CD4-positive, alpha-beta memory T cell (primary cell): ENCODE measurements at regions not wholly inside any gene's neighbourhood (a gene's known extent, or its start where the extent isn't known, plus 50 kb on each side); places are given as distances from the start of the nearest gene placed in this dataset.

Source experiments
- CTCF ChIA-PET: fragments of 350-600 bp; sonication (Branson Sonifier 250); formaldehyde crosslinking; loops from one replicate; lab custom pipeline; 2021; ENCODE audit warnings: inconsistent platforms; ENCODE audit not compliant: partially characterized antibody; lab: Charles Lee
- POLR2A ChIA-PET: fragments of 350-600 bp; sonication (Branson Sonifier 250); formaldehyde crosslinking; loops from one replicate; lab custom pipeline; 2021; ENCODE audit not compliant: partially characterized antibody; lab: Charles Lee
- DNase-seq, 5 donors: peaks; one replicate each; pipeline versions ENCODE4 v3.0.0 to v3.0.0-alpha.2; 2020 to 2022; ENCODE audit warnings: mixed read lengths in 1 of 5
- H3K27ac ChIP-seq: one replicate; pipeline ENCODE4 v1.7.0; 2013; ENCODE audit warnings: low read depth, low read length
- H3K27me3 ChIP-seq: 2 replicates; pipeline ENCODE4 v1.7.0; 2013; ENCODE audit warnings: mild to moderate bottlenecking, low read length, moderate library complexity; ENCODE audit not compliant: insufficient read depth
- H3K36me3 ChIP-seq: 2 replicates; pipeline ENCODE4 v1.7.0; 2013; ENCODE audit warnings: mild to moderate bottlenecking, low read length, moderate library complexity; ENCODE audit not compliant: insufficient read depth
- H3K4me1 ChIP-seq: 2 replicates; pipeline ENCODE4 v1.7.0; 2013; ENCODE audit warnings: mild to moderate bottlenecking, low read length, moderate library complexity; ENCODE audit not compliant: insufficient read depth
- H3K4me3 ChIP-seq, 2 donors: one replicate each; pipeline ENCODE4 v1.7.0; 2013; ENCODE audit warnings: low read length in 2 of 2, mild to moderate bottlenecking in 1 of 2
- H3K9me3 ChIP-seq, 2 donors: one replicate each; pipeline ENCODE4 v1.7.0; 2013; ENCODE audit warnings: low read length in 2 of 2, control low read depth in 1 of 2; ENCODE audit not compliant: control insufficient read depth in 1 of 2
- H3K27ac Mint-ChIP-seq, 7 donors: one replicate each; pipeline ENCODE4 v1.8.0; 2020 to 2021; ENCODE audit warnings: mixed read lengths in 7 of 7, mild to moderate bottlenecking in 6 of 7, inconsistent platforms in 3 of 7, moderate library complexity in 3 of 7
- H3K27me3 Mint-ChIP-seq, 2 donors: one replicate each; pipeline ENCODE4 v1.8.0; 2020 to 2021; ENCODE audit warnings: mixed read lengths in 2 of 2
- H3K36me3 Mint-ChIP-seq, 2 donors: one replicate each; pipeline ENCODE4 v1.8.0; 2020 to 2021; ENCODE audit warnings: mixed read lengths in 2 of 2, inconsistent platforms in 1 of 2, mild to moderate bottlenecking in 1 of 2
- H3K4me1 Mint-ChIP-seq, 4 donors: one replicate each; pipeline ENCODE4 v1.8.0; 2020 to 2021; ENCODE audit warnings: mixed read lengths in 4 of 4, mild to moderate bottlenecking in 1 of 4
- H3K4me3 Mint-ChIP-seq, 8 donors: one replicate each; pipeline ENCODE4 v1.8.0; 2020 to 2021; ENCODE audit warnings: mixed read lengths in 8 of 8, mild to moderate bottlenecking in 7 of 8, moderate library complexity in 6 of 8, inconsistent platforms in 3 of 8
- H3K9me3 Mint-ChIP-seq, 8 donors: one replicate each; pipeline ENCODE4 v1.8.0; 2020 to 2021; ENCODE audit warnings: mixed read lengths in 8 of 8, mild to moderate bottlenecking in 5 of 8, inconsistent platforms in 3 of 8, moderate library complexity in 1 of 8
- intact Hi-C: fragments of 100-400 bp; cut with micrococcal nuclease; formaldehyde crosslinking; loops from one replicate; pipeline ENCODE4 v1.15.1; 2023

DNA sequence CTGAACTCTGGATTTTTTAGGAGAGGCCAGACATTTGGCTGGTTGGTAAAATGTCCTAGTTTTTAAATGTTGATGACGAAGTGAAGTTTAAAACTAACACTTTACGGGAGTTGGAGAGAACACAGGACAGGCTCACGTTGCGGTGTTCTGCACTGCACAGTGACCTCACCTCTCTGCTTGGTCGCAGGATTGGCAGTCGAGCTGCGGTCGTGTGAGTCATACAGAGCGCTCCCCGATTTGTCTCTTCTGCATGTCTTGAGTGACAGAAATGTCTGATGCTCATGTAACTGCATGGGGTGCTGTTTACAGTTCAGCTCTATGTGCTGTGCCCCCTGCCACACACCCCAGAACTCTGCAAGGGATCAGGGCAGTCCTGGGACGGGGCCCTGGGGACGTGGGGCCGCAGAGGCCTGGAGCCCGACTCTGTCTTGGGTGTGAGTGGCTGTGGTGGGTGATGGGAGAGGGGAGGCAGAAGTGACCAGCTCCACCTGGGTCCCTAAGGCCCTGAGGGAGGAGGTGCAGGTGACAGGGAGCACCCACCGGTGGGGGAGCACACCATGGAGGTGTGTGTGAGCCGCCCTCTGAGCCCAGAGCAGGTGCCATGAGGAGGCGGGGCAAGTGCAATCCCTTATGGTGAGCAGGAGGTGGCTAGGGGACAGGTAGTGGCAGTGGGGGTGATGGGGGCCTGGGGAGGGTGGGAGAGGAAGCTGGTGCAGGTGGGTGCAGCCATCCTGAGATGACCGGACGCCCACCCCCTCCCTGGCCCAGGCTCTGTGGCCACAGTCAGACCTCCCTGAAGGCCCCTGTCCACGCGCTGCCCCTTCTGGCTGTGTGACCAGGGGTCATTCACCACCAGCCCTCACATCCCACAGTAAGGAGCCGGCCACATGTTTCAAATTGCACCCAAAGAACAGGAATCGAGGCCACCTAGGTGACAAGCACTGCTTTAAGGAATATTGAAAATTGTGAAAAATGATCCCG lies 77.9 kb upstream of the ADRA2C start:
- H3K9me3 Mint-ChIP-seq = peaks cover 0 to 5% (median 0%) of the 10 kb centered on the region in 8 donors
- no peak overlapping the region for H3K27ac ChIP-seq
- POLR2A ChIA-PET = no interaction called here
- H3K4me3 Mint-ChIP-seq = no peak overlapping the region
- no peaks in the 10 kb centered on the region for H3K36me3 Mint-ChIP-seq
- H3K4me3 ChIP-seq = no peak overlapping the region
- H3K9me3 ChIP-seq = no peaks in the 10 kb centered on the region
- H3K27me3 Mint-ChIP-seq = no peaks in the 10 kb centered on the region
- H3K27ac Mint-ChIP-seq = no peak overlapping the region
- H3K36me3 ChIP-seq = no peaks in the 10 kb centered on the region
- CTCF ChIA-PET = no interaction called here
- DNase-seq = no peak
- intact Hi-C loops = no loop called here
- no peaks in the 10 kb centered on the region for H3K27me3 ChIP-seq
- H3K4me1 ChIP-seq = no peaks in the 10 kb centered on the region
- H3K4me1 Mint-ChIP-seq = no peaks in the 10 kb centered on the region

- Mint-ChIP-seq H3K4me3 (no peak overlapping the region), H3K27me3 (no peaks in the 10 kb centered on the region), H3K36me3 (no peaks in the 10 kb centered on the region), H3K27ac (no peak overlapping the region), H3K9me3 (peaks cover 0 to 5% (median 0%) of the 10 kb centered on the region in 8 donors), H3K4me1 (no peaks in the 10 kb centered on the region)
- H3K4me3 ChIP-seq = no peak overlapping the region
- intact Hi-C loops = no loop called here
- no peaks in the 10 kb centered on the region for H3K9me3 ChIP-seq
- no peak for DNase-seq
- H3K27ac ChIP-seq = no peak overlapping the region
- ChIA-PET POLR2A (no interaction called here), CTCF (no interaction called here)
- H3K36me3 ChIP-seq = no peaks in the 10 kb centered on the region
- no peaks in the 10 kb centered on the region for H3K27me3 ChIP-seq
- no peaks in the 10 kb centered on the region for H3K4me1 ChIP-seq
Measured at GRCh38 chr4:3687538-3687937, 78.6 kb upstream of the ADRA2C start.

- POLR2A ChIA-PET = no interaction called here
- Mint-ChIP-seq H3K4me1 (no peaks in the 10 kb centered on the region), H3K4me3 (no peak overlapping the region), H3K9me3 (peaks cover 0 to 4% (median 0%) of the 10 kb centered on the region in 8 donors), H3K27me3 (no peaks in the 10 kb centered on the region), H3K36me3 (no peaks in the 10 kb centered on the region), H3K27ac (no peak overlapping the region)
- Histone ChIP-seq H3K4me3 (no peak overlapping the region), H3K4me1 (no peaks in the 10 kb centered on the region), H3K27ac (no peak overlapping the region), H3K36me3 (no peaks in the 10 kb centered on the region), H3K27me3 (no peaks in the 10 kb centered on the region), H3K9me3 (no peaks in the 10 kb centered on the region)
- intact Hi-C loops = no loop called here
- CTCF ChIA-PET = no interaction called here
- DNase-seq = no peak
Measured at GRCh38 chr4:3686753-3687152, 79.4 kb upstream of the ADRA2C start.

DNA sequence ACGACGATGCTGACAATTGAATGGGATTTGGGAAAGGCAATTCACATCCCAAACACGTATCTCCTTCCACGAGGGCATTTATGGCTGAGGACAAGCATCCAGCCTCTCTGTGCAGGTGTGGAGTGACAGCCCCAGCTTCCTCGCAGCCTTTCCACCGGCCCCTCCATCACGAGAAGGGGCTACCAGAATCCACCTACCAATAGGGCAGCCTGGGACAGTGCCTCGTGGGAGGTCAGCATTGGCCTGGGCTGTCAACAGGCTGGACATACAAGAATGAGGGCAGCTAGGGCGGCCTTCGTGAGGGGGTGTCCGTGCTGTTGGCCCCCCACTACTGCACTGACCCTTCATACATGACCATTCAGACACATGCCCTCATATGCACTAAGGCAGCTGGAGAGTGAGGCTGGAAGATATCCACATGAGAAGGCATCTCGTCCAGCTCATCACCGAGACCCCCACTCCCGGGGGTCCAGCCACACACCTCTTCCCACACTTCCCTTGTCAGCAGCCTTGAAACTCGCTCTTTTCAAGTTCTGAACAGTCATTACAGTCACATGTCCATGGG lies 81.0 kb upstream of the ADRA2C start:
- no peaks in the 10 kb centered on the region for H3K27me3 ChIP-seq
- ChIA-PET POLR2A (no interaction called here), CTCF (no interaction called here)
- H3K27ac ChIP-seq = no peak overlapping the region
- no peaks in the 10 kb centered on the region for H3K4me1 ChIP-seq
- no peaks in the 10 kb centered on the region for H3K36me3 ChIP-seq
- intact Hi-C loops = no loop called here
- no peaks in the 10 kb centered on the region for H3K9me3 ChIP-seq
- H3K36me3 Mint-ChIP-seq = no peaks in the 10 kb centered on the region
- no peak overlapping the region for H3K4me3 ChIP-seq
- no peak overlapping the region for H3K4me3 Mint-ChIP-seq
- no peak for DNase-seq
- H3K27me3 Mint-ChIP-seq = peaks cover 2 to 3% of the 10 kb centered on the region in 2 donors
- peaks cover 0 to 2% (median 0%) of the 10 kb centered on the region in 8 donors for H3K9me3 Mint-ChIP-seq
- H3K4me1 Mint-ChIP-seq = peaks cover 0 to 4% (median 0%) of the 10 kb centered on the region in 4 donors
- peak overlapping the region in 1 of 7 donors; percentile 23 for H3K27ac Mint-ChIP-seq

DNA sequence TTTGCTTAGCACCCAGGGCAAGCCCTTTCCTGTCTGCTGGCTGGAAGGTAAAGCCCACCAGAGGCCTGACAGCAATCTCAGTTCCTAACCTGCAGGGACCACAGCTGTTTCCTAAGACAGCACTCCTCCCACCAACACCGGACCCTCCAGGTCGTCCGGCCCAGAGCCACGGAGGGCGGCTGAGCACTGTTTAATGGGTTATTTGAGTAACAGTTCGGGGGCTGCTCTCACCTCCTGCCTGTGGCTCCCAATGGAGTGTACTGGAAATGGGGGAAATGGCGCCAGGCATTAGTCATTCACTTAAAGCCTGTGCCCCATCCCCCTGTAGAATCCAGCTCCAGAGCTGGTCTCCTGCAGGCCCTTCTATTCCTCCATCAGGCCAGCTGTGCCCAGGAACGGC lies 81.6 kb upstream of the ADRA2C start:
- no peak for DNase-seq
- H3K27ac Mint-ChIP-seq = no peak overlapping the region
- H3K36me3 ChIP-seq = no peaks in the 10 kb centered on the region
- H3K27ac ChIP-seq = no peak overlapping the region
- peaks cover 0 to 4% (median 0%) of the 10 kb centered on the region in 4 donors for H3K4me1 Mint-ChIP-seq
- no peaks in the 10 kb centered on the region for H3K36me3 Mint-ChIP-seq
- no peak overlapping the region for H3K4me3 ChIP-seq
- H3K4me3 Mint-ChIP-seq = no peak overlapping the region
- no peaks in the 10 kb centered on the region for H3K27me3 ChIP-seq
- intact Hi-C loops = no loop called here
- POLR2A ChIA-PET = no interaction called here
- peaks cover 0 to 2% (median 0%) of the 10 kb centered on the region in 8 donors for H3K9me3 Mint-ChIP-seq
- no peaks in the 10 kb centered on the region for H3K9me3 ChIP-seq
- no peaks in the 10 kb centered on the region for H3K4me1 ChIP-seq
- H3K27me3 Mint-ChIP-seq = peaks cover 2 to 3% of the 10 kb centered on the region in 2 donors
- CTCF ChIA-PET = no interaction called here

- ChIA-PET POLR2A (no interaction called here), CTCF (no interaction called here)
- peaks cover 2 to 3% of the 10 kb centered on the region in 2 donors for H3K27me3 Mint-ChIP-seq
- peaks cover 0 to 2% (median 0%) of the 10 kb centered on the region in 8 donors for H3K9me3 Mint-ChIP-seq
- H3K36me3 Mint-ChIP-seq = no peaks in the 10 kb centered on the region
- Histone ChIP-seq H3K27me3 (no peaks in the 10 kb centered on the region), H3K4me1 (no peaks in the 10 kb centered on the region), H3K4me3 (no peak overlapping the region), H3K27ac (no peak overlapping the region), H3K9me3 (no peaks in the 10 kb centered on the region), H3K36me3 (no peaks in the 10 kb centered on the region)
- DNase-seq = no peak
- H3K4me3 Mint-ChIP-seq = no peak overlapping the region
- H3K27ac Mint-ChIP-seq = no peak overlapping the region
- H3K4me1 Mint-ChIP-seq = peaks cover 0 to 4% (median 0%) of the 10 kb centered on the region in 4 donors
- intact Hi-C loops = no loop called here
Measured at GRCh38 chr4:3683744-3684421, 82.3 kb upstream of the ADRA2C start.

DNA sequence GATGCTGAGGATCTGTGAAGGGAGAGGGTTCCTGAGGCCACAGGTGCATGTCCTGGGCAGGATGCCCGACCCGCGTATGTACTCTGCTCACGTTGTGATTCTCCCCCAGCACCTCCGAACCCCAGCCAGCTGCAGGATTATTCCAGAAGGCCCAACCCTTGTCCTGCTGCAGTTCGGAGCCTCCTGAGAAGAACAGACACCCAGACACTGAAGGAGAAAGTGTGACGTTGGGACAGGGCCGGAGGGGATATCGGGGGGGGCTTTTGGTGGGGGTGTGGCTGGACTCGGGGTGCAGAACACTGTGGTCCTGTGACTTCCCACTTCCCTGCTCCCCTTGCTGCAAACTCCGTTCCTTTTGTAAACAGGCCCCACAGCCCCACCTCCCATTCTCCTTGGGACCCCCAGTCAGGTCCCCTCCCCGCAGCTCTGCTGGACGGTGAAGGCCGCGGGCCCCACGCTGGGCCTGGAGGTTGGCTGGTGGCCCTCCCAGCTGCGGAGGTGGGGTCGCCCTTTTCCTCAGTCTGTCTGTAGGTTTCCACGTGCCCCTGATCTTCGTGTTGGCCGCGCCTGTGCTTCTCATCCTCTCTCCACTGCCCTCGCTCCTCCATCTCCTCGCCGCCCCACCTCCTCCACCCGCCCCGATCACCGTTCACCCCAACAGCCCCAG lies 83.0 kb upstream of the ADRA2C start:
- Histone ChIP-seq H3K4me1 (no peaks in the 10 kb centered on the region), H3K9me3 (no peaks in the 10 kb centered on the region), H3K36me3 (no peaks in the 10 kb centered on the region), H3K4me3 (no peak overlapping the region), H3K27me3 (no peaks in the 10 kb centered on the region), H3K27ac (no peak overlapping the region)
- ChIA-PET CTCF (no interaction called here), POLR2A (no interaction called here)
- H3K27ac Mint-ChIP-seq = no peak overlapping the region
- H3K27me3 Mint-ChIP-seq = peaks cover 2 to 3% of the 10 kb centered on the region in 2 donors
- intact Hi-C loops = no loop called here
- DNase-seq = no peak
- no peaks in the 10 kb centered on the region for H3K36me3 Mint-ChIP-seq
- peaks cover 0 to 2% (median 0%) of the 10 kb centered on the region in 8 donors for H3K9me3 Mint-ChIP-seq
- no peak overlapping the region for H3K4me3 Mint-ChIP-seq
- H3K4me1 Mint-ChIP-seq = peaks cover 0 to 4% (median 0%) of the 10 kb centered on the region in 4 donors
